T-helper 2 cell treated with Interferon-gamma antibody and Interleukin-4, amounts not matched to agents 5 μg/mL and 100 μg/mL, for 36 hours (primary cell): ENCODE measurements at regions not wholly inside any gene's neighbourhood (a gene's known extent, or its start where the extent isn't known, plus 50 kb on each side); places are given as distances from the start of the nearest gene placed in this dataset.

Experiments
- DNase-seq: peaks from one replicate; pipeline ENCODE4 v3.0.0; 2021; ENCODE audit warnings: low spot score
- H3K27ac Mint-ChIP-seq: one replicate; pipeline ENCODE4 v1.8.0; 2021; ENCODE audit warnings: mild to moderate bottlenecking, mixed read lengths
- H3K27me3 Mint-ChIP-seq: one replicate; pipeline ENCODE4 v1.8.0; 2021; ENCODE audit warnings: low read depth, mixed read lengths
- H3K36me3 Mint-ChIP-seq: one replicate; pipeline ENCODE4 v1.8.0; 2021; ENCODE audit warnings: low read depth, mixed read lengths
- H3K4me1 Mint-ChIP-seq: one replicate; pipeline ENCODE4 v1.8.0; 2021; ENCODE audit warnings: low read depth, mixed read lengths
- H3K4me3 Mint-ChIP-seq: one replicate; pipeline ENCODE4 v1.8.0; 2022; ENCODE audit warnings: mild to moderate bottlenecking, moderate library complexity, mixed read lengths
- H3K9me3 Mint-ChIP-seq: one replicate; pipeline ENCODE4 v1.8.0; 2021; ENCODE audit warnings: mixed read lengths

- Mint-ChIP-seq H3K4me1 (no peaks in the 10 kb centered on the region), H3K27me3 (no peaks in the 10 kb centered on the region), H3K9me3 (no peaks in the 10 kb centered on the region), H3K27ac (no peak overlapping the region), H3K36me3 (no peaks in the 10 kb centered on the region), H3K4me3 (no peak overlapping the region)
- no peak for DNase-seq
Observed at GRCh38 chr2:13466076-13466475, 749.3 kb downstream of the TRIB2 start.

GRCh38 chr2:13474538-13474937 is 757.8 kb downstream of the TRIB2 start:
- Mint-ChIP-seq H3K9me3 (no peaks in the 10 kb centered on the region), H3K4me3 (no peak overlapping the region), H3K4me1 (no peaks in the 10 kb centered on the region), H3K36me3 (no peaks in the 10 kb centered on the region), H3K27ac (no peak overlapping the region), H3K27me3 (no peaks in the 10 kb centered on the region)
- DNase-seq = no peak

- no peaks in the 10 kb centered on the region for H3K4me1 Mint-ChIP-seq
- no peak overlapping the region for H3K4me3 Mint-ChIP-seq
- no peak for DNase-seq
- no peak overlapping the region for H3K27ac Mint-ChIP-seq
- no peaks in the 10 kb centered on the region for H3K36me3 Mint-ChIP-seq
- no peaks in the 10 kb centered on the region for H3K27me3 Mint-ChIP-seq
- no peaks in the 10 kb centered on the region for H3K9me3 Mint-ChIP-seq
Observed at GRCh38 chr2:13480057-13480456, 763.3 kb downstream of the TRIB2 start.

GRCh38 chr2:13481201-13481600 is 764.5 kb downstream of the TRIB2 start:
- no peak for DNase-seq
- H3K4me3 Mint-ChIP-seq = no peak overlapping the region
- H3K4me1 Mint-ChIP-seq = no peaks in the 10 kb centered on the region
- no peaks in the 10 kb centered on the region for H3K9me3 Mint-ChIP-seq
- no peaks in the 10 kb centered on the region for H3K27me3 Mint-ChIP-seq
- H3K27ac Mint-ChIP-seq = no peak overlapping the region
- no peaks in the 10 kb centered on the region for H3K36me3 Mint-ChIP-seq

- Mint-ChIP-seq H3K4me3 (no peak overlapping the region), H3K36me3 (no peaks in the 10 kb centered on the region), H3K27me3 (no peaks in the 10 kb centered on the region), H3K27ac (no peak overlapping the region), H3K9me3 (no peaks in the 10 kb centered on the region), H3K4me1 (no peaks in the 10 kb centered on the region)
- DNase-seq = no peak
Observed at GRCh38 chr2:13485256-13485655, 768.5 kb downstream of the TRIB2 start.

- no peak overlapping the region for H3K4me3 Mint-ChIP-seq
- no peak for DNase-seq
- no peaks in the 10 kb centered on the region for H3K27me3 Mint-ChIP-seq
- H3K27ac Mint-ChIP-seq = no peak overlapping the region
- no peaks in the 10 kb centered on the region for H3K9me3 Mint-ChIP-seq
- H3K36me3 Mint-ChIP-seq = no peaks in the 10 kb centered on the region
- no peaks in the 10 kb centered on the region for H3K4me1 Mint-ChIP-seq
Observed at GRCh38 chr2:13488965-13489364, 772.2 kb downstream of the TRIB2 start.

GRCh38 chr2:13492262-13492661 is 775.5 kb downstream of the TRIB2 start:
- no peaks in the 10 kb centered on the region for H3K4me1 Mint-ChIP-seq
- no peaks in the 10 kb centered on the region for H3K9me3 Mint-ChIP-seq
- H3K27ac Mint-ChIP-seq = no peak overlapping the region

GRCh38 chr2:13495051-13495450 is 778.3 kb downstream of the TRIB2 start:
- no peak overlapping the region for H3K4me3 Mint-ChIP-seq
- no peaks in the 10 kb centered on the region for H3K4me1 Mint-ChIP-seq
- no peak for DNase-seq
- H3K27me3 Mint-ChIP-seq = no peaks in the 10 kb centered on the region
- H3K9me3 Mint-ChIP-seq = no peaks in the 10 kb centered on the region
- H3K27ac Mint-ChIP-seq = no peak overlapping the region
- H3K36me3 Mint-ChIP-seq = no peaks in the 10 kb centered on the region

More at GRCh38 chr2:13492262-13492661, 775.5 kb downstream of the TRIB2 start:
- Mint-ChIP-seq H3K27me3 (no peaks in the 10 kb centered on the region), H3K4me3 (no peak overlapping the region), H3K36me3 (no peaks in the 10 kb centered on the region)
- no peak for DNase-seq

- H3K27ac Mint-ChIP-seq = no peak overlapping the region
- no peak for DNase-seq
- no peaks in the 10 kb centered on the region for H3K36me3 Mint-ChIP-seq
- no peak overlapping the region for H3K4me3 Mint-ChIP-seq
- H3K9me3 Mint-ChIP-seq = no peaks in the 10 kb centered on the region
- no peaks in the 10 kb centered on the region for H3K4me1 Mint-ChIP-seq
- H3K27me3 Mint-ChIP-seq = no peaks in the 10 kb centered on the region
Observed at GRCh38 chr2:13504808-13505207, 788.1 kb downstream of the TRIB2 start.

GRCh38 chr2:13508671-13509070 is 791.9 kb downstream of the TRIB2 start:
- no peaks in the 10 kb centered on the region for H3K4me1 Mint-ChIP-seq
- H3K27ac Mint-ChIP-seq = no peak overlapping the region
- H3K9me3 Mint-ChIP-seq = no peaks in the 10 kb centered on the region
- no peaks in the 10 kb centered on the region for H3K27me3 Mint-ChIP-seq
- H3K36me3 Mint-ChIP-seq = no peaks in the 10 kb centered on the region
- DNase-seq = no peak
- no peak overlapping the region for H3K4me3 Mint-ChIP-seq

- Mint-ChIP-seq H3K4me3 (no peak overlapping the region), H3K27me3 (no peaks in the 10 kb centered on the region), H3K9me3 (no peaks in the 10 kb centered on the region), H3K27ac (no peak overlapping the region), H3K4me1 (no peaks in the 10 kb centered on the region), H3K36me3 (no peaks in the 10 kb centered on the region)
- DNase-seq = no peak
Observed at GRCh38 chr2:13515254-13515653, 798.5 kb downstream of the TRIB2 start.

- Mint-ChIP-seq H3K27ac (no peak overlapping the region), H3K27me3 (no peaks in the 10 kb centered on the region), H3K4me1 (no peaks in the 10 kb centered on the region), H3K4me3 (no peak overlapping the region), H3K9me3 (peaks cover 15% of the 10 kb centered on the region), H3K36me3 (no peaks in the 10 kb centered on the region)
- DNase-seq = no peak
Observed at GRCh38 chr2:13522096-13522495, 805.4 kb downstream of the TRIB2 start.

- Mint-ChIP-seq H3K27me3 (no peaks in the 10 kb centered on the region), H3K4me1 (no peaks in the 10 kb centered on the region), H3K27ac (no peak overlapping the region), H3K9me3 (peaks cover 19% of the 10 kb centered on the region), H3K4me3 (no peak overlapping the region), H3K36me3 (no peaks in the 10 kb centered on the region)
- peak; percentile 8 for DNase-seq
Observed at GRCh38 chr2:13522917-13523821, 806.4 kb downstream of the TRIB2 start.

- peaks cover 19% of the 10 kb centered on the region for H3K9me3 Mint-ChIP-seq
- H3K4me3 Mint-ChIP-seq = no peak overlapping the region
- H3K4me1 Mint-ChIP-seq = no peaks in the 10 kb centered on the region
- no peaks in the 10 kb centered on the region for H3K27me3 Mint-ChIP-seq
- H3K27ac Mint-ChIP-seq = no peak overlapping the region
- H3K36me3 Mint-ChIP-seq = no peaks in the 10 kb centered on the region
- no peak for DNase-seq
Observed at GRCh38 chr2:13524492-13524891, 807.8 kb downstream of the TRIB2 start.
